Fibroblast of lung (primary cell): ENCODE measurements at regions not wholly inside any gene's neighbourhood (a gene's known extent, or its start where the extent isn't known, plus 50 kb on each side); places are given as distances from the start of the nearest gene placed in this dataset.

Source experiments
- EZH2 ChIP-seq: IDR thresholded peaks from 2 replicates; pipeline ENCODE4 v1.5.1; 2012; ENCODE audit warnings: low read length, control low read depth, mild to moderate bottlenecking; ENCODE audit errors: missing control alignments
- TF ChIP-seq, protein P1 (sequence below), 2 donors: IDR thresholded peaks in 1 of 2; conservative IDR thresholded peaks in 1 of 2; 1 replicate in 1 of 2; 2 replicates in 1 of 2; pipeline ENCODE4 v1.5.1; 2011 to 2012; ENCODE audit warnings: low read length in 2 of 2, control low read depth in 1 of 2, inconsistent platforms in 1 of 2, low read depth in 1 of 2, mild to moderate bottlenecking in 1 of 2

DNA sequence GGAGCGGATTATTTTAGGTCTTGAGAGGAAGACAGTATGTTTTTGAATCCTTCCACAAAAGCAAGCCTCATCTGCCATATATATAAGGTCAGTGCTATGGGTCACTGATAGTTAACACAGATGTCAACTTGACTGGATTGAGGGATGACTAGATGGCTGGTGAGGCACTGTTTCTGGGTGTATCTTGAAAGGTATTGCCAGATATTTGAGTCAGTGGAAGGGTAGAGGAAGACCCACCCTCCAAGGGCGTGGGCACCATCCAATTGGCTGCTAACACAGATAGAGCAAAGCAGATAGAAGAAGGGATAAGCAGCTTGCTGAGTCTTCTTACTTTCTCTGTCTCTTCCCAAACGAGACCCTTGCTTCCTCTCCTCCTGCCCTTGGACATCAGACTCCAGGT lies 185.0 kb upstream of the BTG1 start:
- TF ChIP-seq, protein P1, sequence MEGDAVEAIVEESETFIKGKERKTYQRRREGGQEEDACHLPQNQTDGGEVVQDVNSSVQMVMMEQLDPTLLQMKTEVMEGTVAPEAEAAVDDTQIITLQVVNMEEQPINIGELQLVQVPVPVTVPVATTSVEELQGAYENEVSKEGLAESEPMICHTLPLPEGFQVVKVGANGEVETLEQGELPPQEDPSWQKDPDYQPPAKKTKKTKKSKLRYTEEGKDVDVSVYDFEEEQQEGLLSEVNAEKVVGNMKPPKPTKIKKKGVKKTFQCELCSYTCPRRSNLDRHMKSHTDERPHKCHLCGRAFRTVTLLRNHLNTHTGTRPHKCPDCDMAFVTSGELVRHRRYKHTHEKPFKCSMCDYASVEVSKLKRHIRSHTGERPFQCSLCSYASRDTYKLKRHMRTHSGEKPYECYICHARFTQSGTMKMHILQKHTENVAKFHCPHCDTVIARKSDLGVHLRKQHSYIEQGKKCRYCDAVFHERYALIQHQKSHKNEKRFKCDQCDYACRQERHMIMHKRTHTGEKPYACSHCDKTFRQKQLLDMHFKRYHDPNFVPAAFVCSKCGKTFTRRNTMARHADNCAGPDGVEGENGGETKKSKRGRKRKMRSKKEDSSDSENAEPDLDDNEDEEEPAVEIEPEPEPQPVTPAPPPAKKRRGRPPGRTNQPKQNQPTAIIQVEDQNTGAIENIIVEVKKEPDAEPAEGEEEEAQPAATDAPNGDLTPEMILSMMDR (conservative IDR thresholded peaks at IDR 0.05 in 1 of 2, IDR thresholded peaks at IDR 0.05 in 1 of 2; ENCODE audit: low read depth in 1 of 2, low read length in 2 of 2), result no peak
- TF ChIP-seq EZH2, result no peak
